ENCODE measurements at regions not wholly inside any gene's neighbourhood (a gene's known extent, or its start where the extent isn't known, plus 50 kb on each side); places are given as distances from the start of the nearest gene placed in this dataset.

- H3K4me3 ChIP-seq (replicated peaks; ENCODE audit: low read depth, low read length), result no peak overlapping the region
- TF ChIP-seq CTCF (IDR thresholded peaks at IDR 0.05; ENCODE audit: low read length, missing control alignments), result no peak
- no peak for DNase-seq (ENCODE audit: low read depth)
Measured at GRCh38 chr18:57991552-57991951, 52.5 kb upstream of the NEDD4L start.

- no peak overlapping the region for H3K4me3 ChIP-seq (replicated peaks; ENCODE audit: low read depth, low read length)
- no peak for DNase-seq (ENCODE audit: low read depth)
- TF ChIP-seq CTCF (IDR thresholded peaks at IDR 0.05; ENCODE audit: low read length, missing control alignments), result no peak
Measured at GRCh38 chr18:57989536-57989935, 54.5 kb upstream of the NEDD4L start.

- DNase-seq (ENCODE audit: low read depth), result no peak
- no peak overlapping the region for H3K4me3 ChIP-seq (replicated peaks; ENCODE audit: low read depth, low read length)
- TF ChIP-seq CTCF (IDR thresholded peaks at IDR 0.05; ENCODE audit: low read length, missing control alignments), result no peak
Measured at GRCh38 chr18:57984490-57985115, 59.4 kb upstream of the NEDD4L start.

GRCh38 chr18:57983965-57984364 lies 60.1 kb upstream of the NEDD4L start:
- no peak for DNase-seq (ENCODE audit: low read depth)
- no peak overlapping the region for H3K4me3 ChIP-seq (replicated peaks; ENCODE audit: low read depth, low read length)
- no peak for TF ChIP-seq CTCF (IDR thresholded peaks at IDR 0.05; ENCODE audit: low read length, missing control alignments)

GRCh38 chr18:57983472-57983871 lies 60.6 kb upstream of the NEDD4L start:
- H3K4me3 ChIP-seq (replicated peaks; ENCODE audit: low read depth, low read length), result no peak overlapping the region
- no peak for DNase-seq (ENCODE audit: low read depth)
- no peak for TF ChIP-seq CTCF (IDR thresholded peaks at IDR 0.05; ENCODE audit: low read length, missing control alignments)

GRCh38 chr18:57982372-57983021 lies 61.5 kb upstream of the NEDD4L start:
- DNase-seq (ENCODE audit: low read depth), result no peak
- no peak for TF ChIP-seq CTCF (IDR thresholded peaks at IDR 0.05; ENCODE audit: low read length, missing control alignments)
- no peak overlapping the region for H3K4me3 ChIP-seq (replicated peaks; ENCODE audit: low read depth, low read length)
